NOMO-1 (cell line): ENCODE measurements at regions not wholly inside any gene's neighbourhood (a gene's known extent, or its start where the extent isn't known, plus 50 kb on each side); places are given as distances from the start of the nearest gene placed in this dataset.
"Not testable (repeated sequence)": the region's sequence is repeated elsewhere in the genome, so short reads cannot be mapped to it uniquely, and the experiment has no call there.

ENCODE experiments used
- DNase-seq, 2 experiments: peaks; one replicate each; lab custom pipeline; 2025; ENCODE audit not compliant: unreplicated experiment in 2 of 2; lab: John Stamatoyannopoulos, UW

DNA sequence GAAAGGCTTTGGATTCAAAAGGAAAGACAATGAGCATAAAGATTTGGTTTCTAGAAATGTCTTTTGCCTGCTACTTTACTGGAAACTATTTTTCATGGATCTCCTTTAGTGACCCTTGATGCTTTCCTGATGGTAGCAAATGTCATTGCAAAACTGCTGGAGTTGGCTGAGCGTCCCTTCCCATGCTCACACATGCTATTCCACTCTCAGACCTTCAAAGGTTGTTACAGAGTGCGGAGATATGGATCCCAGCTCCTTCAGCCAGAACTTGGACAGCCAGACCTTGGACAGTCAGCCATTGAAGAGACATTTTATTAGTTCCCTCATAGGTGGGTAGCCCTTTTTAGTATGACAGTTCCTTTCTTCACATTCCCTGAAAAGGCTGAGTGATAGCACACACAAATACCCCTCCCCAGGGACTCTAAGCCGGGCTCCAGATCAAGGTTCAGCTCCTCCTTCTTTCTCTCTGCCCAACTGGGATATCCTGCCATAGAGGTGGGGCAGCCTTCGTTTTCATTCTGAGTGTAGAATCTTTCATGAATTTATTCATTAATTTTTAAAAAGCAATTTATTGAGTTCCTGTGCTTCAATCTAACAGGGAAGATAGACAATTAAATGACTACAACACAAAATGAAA, 153.3 kb upstream of the SLC44A1 start:
- no peak for DNase-seq

DNA sequence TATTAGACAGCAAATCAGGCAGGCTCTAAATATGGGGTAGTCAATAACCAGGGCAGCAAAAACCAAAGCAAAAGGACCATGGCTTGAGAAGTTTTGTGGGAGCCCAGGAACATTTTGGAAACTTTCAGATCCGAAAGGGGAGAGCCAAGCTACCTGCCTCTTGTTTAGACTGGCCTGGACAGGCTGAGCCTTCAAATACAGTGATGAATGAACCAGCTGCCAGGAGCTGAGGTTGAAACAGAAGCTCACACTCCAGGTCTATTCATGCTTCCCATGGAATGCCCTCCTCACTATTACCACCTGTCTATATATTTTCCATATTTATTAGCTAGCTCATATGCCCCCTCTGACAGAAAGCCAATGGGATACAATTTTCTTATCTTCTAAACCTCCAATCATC, 150.8 kb upstream of the SLC44A1 start:
- DNase-seq: no peak

DNA sequence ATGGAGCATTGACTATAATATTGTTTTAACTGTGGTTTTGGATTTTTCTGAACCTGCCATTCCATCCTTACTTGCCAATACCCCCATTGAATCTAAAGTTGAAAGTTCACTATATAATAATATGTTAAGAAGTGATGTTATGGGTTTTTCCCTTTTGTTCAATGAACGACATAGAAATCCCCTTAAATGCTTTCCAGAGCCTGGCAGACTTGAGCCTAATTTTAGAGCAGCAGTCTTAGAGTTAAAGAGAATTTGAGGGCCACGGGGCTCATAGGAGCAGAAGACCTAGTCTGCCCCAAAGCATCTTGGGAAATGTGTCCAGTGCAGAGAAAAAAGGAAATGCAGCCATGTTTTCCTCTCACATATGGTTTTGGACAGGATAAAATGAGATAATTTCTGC, 146.1 kb upstream of the SLC44A1 start:
- DNase-seq: no peak

DNA sequence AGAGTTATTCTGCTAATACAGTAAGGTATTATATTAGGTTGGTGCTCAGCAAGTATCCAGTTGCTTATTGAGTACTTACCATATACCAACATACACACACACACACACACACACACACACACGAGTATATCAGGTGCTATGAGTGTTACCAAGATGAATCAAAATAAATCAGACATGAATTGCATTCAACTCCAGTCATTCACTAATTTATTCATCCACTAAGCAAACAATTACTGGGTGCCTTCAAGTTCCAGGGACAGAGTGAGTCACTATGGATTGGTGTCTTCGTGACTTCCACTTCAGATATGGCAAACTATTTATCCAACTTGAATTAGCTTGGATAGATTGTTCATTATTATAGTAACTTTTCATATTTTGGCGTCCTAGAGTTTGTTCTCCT, 140.7 kb upstream of the SLC44A1 start:
- DNase-seq: no peak

DNA sequence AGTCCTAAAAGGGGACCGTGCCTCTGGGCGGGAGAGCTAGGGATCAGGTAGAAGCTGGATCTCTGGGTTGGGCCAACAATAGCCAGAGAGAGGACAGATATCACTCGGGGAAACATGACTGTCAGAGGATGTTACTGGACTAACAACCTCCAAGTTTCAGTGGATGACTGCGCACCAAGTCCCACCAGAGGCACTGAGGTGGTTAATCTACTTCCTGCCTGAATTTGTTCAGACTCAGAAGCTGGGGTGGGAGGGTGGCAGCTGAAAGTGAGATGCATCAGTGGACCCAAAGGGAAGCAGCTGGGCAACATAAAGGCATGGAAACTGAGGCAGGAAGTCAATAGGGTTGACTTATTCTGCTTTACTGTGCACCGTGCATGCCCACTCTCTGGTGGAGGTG, 130.1 kb upstream of the SLC44A1 start:
- DNase-seq: no peak

DNA sequence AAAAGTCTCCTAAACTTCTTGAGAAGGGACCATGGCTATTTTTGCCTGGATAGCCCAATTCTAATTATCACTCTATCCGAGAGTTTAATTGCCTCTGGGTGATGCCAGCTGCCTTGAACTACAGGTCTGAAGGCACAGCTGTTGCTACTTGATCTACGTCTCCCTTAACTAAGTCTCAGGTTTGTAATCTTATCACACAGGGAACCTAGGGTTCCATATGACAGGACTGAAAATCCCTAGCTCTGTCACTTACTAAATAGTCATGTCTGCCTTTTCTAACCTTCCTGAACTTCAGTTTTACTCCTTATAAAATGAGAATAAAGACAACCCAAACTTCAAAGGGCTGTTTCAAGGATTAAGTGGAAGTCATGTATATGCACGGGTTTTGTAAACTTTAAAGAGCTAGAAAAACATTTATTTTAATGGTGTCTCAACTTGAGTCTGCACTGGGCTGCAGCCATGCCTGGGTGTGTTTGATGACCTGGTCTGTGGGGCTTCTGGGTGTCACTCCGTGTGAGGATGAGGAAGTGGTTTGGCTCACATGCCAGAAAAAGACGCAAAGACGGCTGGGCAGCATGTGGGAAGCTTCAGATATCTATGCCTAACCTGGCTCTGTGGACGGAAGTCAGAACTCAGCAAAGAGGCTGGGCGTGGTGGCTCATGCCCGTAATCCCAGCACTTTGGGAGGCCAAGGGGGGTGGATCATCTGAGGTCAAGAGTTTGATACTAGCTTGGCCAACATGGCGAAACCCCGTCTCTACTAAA, 129.3 kb upstream of the SLC44A1 start:
- peak; percentile 81 to 89 for DNase-seq

DNA sequence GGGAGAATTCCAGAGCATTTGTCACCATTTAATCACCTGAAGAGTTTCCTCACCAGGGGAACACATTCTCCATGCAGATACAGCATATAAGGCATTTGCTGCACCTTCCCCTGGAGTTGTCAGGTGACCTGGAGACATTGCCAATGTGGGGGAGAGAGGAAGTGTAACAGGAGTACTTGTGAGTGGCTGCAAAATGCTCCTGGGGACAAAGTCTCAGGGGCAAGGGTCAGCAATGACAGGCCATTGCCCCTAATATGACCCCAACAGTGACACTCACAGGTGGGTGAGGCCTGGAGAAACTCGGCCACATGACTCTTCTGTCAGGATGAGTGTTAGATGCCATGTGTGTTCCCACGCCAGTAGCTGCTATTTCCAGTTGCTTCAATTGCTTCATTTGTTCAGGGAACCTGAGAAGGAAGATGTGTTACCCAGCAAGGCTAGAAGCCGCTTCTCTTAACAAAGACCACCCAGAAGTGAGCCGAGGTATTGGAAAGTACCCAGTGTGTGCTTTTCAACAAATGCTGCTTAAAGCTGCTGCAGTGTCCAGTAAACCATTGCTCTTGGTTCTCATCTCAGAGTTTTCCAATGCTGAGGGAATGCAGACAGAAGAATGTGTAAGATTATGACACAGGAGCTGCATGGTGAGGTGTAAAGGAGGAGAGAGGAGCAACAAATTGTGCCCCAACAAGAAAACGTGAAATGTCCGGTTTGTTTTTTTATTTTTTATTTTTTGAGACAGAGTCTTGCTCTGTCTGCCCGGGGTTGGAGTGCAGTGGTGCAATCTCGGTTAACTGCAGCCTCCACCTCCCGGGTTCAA, 128.2 kb upstream of the SLC44A1 start:
- no peak for DNase-seq

DNA sequence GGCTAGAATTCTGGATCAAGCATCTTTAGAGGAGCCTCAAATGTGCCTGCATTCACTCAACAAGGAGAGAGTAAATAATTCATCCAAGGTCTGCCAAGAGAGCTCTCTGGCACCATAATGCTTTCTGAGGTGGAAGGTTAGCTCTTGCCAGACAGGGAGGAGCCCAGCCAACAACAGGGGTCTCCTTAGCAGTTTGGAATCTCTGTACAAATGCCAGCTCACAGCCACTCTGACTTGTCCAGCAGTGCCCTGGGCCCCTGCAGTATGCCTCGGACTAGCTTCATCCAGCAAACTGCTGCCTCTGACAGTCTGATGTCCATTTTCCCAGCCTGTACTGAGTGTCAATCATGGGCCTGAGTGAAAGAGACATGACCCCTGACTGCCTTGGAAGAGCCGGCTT, 127.2 kb upstream of the SLC44A1 start:
- DNase-seq: no peak

DNA sequence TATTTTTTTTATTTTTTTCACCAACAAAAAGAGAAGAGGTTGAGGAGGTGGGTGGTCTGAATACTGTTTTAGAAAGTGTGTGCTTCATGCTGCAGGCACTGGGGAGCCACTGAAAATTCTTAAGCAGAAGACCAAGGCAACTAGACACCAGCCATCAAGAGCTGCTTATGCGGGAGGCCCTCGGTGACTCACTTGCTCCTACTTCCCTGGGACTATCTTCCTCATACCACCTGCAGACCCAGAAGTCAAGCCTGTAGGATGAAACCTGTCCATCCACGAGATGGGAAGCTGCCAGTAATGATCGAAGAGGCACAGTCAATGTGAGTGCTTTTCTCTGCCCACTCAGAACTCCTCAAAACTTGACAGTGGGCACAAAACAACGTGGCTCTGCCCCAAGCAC, 125.8 kb upstream of the SLC44A1 start:
- no peak for DNase-seq

DNA sequence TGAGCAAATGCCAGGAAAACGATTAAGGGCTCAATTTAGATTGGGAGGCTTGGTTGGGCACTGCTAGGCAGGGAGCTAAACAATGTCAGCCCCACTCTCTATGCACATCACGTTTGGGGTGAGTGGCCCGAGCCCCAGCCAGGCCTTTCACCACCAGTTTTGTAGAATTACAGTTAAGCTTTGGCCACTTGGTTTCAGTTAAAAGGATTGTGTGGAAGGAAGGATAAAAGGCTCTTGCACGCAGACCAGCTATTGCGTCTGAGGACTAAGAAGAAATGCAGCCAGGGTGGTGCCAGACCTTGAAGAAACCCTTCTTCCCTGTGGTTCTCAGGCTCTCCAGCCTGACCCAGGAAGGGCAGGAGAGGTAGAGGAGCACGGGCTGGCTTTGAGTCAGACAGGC, 125.3 kb upstream of the SLC44A1 start:
- no peak for DNase-seq

DNA sequence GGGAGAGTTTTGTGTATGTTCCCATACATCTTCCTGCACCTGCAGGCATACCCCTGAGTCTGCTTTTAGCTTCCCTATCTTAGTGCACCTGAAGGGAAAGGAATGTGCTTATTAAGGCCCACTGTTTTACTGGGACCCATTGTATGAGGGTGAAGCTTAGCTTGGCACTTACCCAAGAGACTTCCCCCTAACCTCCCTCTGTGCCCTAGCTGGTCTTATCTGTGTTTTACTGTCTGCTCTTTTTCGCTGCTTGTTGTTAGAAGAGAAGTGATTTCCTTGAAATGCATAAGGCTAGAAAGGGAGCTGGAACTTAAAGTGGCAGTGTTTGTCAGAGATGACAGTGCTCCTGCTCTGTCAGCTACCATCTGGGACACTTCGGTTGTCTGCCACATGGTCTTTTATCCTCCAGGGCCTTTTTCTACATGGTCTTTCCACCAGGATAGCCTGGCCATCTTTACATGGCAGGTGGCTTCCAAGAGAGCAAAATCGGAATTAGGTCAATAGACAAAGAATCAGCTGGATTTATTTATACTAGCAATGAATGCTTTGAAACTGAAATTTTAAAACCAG, 122.5 kb upstream of the SLC44A1 start:
- DNase-seq: no peak

DNA sequence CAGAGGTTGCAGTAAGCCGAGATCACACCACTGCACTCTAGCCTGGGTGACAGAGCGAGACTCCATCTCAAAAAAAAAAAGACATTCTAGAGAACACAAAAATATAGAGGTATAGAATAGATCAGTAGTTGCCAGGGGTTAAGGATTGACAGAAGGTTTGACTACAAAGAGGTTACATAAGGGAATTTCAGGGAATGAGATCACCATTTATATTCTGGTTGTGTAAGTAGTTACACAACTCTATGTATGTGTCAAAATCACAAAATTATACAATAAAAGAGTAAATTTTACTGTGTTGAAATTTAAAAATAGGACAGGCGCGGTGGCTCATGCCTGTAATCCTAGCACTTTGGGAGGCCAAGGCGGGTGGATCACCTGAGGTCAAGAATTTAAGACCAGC, 119.9 kb upstream of the SLC44A1 start:
- not testable (repeated sequence) for DNase-seq

DNA sequence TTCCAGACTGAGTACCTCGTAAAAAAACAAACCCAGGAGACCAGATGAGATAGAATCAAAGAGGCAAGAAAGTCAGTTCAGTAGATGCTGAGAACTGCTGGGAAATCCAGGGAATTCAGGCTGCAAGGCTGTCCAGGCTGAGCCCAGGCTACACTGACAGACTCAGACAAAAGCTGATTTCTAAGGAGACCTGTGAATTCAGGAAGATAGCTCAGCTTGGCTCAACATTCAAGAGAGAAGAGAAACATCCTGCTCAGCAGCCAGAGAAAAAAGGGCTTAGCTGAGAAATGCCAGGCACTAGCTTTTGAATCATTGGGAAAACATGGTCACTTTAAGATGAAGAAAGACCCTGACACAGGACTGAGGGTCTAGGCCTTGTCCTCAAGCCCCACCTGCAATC, 118.2 kb upstream of the SLC44A1 start:
- DNase-seq: no peak

DNA sequence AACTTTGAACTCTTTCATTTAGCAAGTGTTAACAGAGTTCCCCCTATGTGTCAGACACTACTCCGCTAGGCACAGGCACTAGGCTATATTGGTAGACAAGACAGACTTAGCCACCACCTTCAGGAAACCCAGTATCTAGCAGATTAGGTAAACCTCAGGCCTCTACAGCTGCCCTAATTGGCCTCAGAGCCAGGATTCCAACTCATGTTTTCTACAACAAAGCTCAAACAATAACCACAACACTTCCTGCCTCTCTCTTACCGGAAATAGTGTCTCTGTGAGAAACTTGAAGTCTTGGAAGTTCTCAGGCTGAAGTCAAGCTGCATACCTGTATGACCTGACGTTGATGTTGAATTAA, 116.6 kb upstream of the SLC44A1 start:
- peak; percentile 72 for DNase-seq

DNA sequence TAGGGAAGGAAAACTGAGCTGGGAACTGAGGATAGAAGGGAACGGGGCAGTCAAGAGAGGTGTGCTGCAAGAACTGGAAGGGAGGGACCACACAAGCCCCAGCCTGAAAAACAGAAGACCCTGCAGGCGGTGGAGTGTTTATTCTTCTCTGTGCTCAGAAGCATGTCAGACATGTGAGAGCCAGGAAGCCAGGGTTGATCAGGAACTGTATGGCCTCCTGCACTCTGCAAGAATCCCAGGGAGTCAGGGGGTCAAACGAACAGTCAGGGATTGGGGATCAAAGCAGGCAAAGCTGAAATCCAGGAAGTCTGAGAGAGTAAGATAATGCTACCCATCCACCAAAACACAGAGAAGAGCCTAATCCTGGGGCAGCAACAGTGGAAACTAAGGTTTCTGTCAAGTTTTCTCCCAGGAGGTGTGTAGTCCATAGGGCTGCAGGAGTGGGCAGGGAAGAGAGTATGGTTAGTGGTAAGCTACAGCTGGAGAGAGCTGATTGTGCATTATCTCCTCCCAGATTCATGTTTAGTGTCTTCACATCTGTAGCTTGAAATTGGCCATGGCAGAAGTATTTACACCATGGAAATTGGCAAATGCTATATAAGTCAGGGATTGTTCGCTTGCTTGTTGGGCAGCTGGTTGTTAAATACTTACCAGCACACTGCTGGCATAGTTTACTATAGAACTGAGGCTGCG, 115.4 kb upstream of the SLC44A1 start:
- DNase-seq: no peak

DNA sequence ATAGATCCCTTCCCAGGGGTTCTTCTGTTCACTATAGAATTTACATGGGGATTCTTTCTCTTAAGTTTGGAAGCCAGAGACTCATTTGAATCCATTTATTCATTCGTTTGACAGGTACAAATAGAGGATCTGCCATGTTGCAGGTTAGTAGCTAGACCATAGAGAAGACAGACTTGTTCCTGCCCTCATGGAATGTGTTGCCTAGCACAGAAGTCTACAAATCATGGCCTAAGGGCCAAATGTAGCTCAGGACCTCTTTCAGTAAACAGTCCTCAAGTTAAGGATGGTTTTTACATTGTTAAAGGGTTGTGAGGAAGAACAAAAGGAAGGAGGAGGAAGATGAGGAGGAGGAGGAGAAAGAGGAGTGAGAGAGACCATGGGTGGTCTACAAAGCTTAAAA, 114.7 kb upstream of the SLC44A1 start:
- no peak for DNase-seq

DNA sequence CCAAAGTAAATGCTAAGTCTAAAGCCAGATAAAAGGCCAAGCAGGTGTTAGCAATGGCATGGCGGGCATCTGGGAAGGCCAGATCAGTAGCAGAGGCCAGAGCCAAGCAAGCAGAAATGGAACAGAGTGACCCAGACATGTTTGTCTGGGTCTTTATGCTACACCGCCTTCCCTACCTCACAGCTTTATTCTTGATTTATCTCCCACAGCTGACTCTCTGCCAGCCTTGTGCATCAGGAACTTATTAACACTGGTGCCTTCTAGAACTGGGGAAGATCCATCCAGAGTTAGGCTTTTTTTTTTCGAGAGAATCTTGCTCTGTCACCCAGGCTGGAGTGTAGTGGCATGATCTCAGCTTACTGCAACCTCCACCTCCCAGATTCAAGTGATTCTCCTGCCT, 112.5 kb upstream of the SLC44A1 start:
- DNase-seq: no peak

DNA sequence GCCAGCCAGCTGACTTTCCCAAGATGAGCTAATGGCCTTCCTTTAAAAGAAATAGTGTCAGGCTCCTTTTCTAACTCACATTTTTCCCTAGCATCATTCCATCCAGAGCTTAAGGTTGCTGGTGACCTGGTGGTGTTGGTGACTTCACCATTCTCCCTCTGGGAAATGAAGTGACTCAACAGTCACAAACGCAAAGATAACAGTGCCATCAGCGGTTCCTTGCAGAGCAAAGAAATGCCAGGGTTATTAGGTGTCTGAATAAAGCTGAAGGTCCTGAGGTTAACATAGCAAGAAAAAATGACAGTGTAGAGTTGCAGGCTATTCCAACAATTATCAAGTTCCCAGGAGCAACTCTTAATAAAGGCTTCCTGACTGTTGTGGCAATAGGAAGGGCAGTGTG, 111.8 kb upstream of the SLC44A1 start:
- no peak for DNase-seq

DNA sequence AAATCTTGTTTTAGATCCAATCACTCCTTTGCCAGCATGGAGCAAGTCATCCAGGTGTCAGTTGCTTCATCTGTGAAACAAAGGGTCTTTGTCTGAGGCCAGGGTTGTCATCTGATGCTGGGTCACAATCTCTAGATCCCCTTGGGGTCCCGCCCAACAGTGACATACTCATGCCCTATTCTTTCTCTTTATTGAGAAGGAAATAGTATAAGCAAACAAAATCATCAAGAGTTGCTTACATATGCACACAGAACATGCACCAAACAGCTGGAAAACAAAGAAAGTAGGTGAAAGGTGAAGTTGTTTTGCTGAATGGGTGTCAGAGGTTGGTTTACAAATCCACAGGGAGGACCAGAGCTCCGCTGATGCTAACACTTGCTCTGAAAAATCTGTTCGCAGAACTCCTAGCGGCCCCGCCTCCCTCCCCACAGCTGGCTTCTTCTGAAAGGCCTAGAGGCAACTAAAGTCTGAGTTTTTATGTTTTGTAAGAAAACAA, 106.1 kb upstream of the SLC44A1 start:
- DNase-seq: no peak

DNA sequence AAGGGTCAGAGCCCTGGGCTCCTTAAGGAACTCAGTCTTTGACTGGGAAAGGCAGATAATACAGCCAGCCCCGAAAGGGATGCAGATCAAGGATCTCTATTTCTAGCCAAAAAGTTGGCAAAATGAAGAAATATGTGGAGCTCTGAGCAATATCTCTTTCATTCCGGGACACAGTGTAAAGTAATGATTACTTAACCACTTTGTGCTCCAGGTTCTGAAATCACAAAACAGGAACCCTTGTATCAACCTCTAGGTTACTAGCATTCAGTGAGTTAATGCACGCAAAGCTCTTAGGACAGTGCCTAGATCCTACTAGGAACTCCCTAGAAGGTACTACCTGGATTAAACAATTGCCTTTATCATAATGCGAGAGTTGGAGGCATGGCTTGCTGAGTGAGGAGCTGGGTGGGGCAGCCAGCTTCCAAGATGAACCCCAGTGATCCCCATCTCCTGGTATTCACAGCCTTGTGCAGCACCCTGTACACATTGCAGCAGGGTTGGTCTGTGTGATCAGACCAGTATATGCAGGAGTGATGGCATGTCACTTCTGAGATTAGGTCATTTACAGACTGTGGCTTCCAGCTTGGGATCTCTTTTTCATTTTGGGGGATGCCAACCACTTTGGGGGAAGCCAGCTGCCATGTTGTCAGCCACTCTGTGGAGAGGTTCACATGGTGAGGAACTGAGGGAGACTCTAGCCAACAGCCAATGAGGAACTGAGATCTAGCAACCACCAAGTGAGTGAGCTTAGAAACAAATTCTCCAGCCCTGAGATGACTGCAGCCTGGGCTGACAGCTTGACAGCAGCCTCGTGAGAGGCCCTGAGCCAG, 103.1 kb upstream of the SLC44A1 start:
- DNase-seq: peak; percentile 32 to 33
